Right lobe of liver (tissue), 6 donors: ENCODE measurements at regions not wholly inside any gene's neighbourhood (a gene's known extent, or its start where the extent isn't known, plus 50 kb on each side); places are given as distances from the start of the nearest gene placed in this dataset.
"Not testable (repeated sequence)": the region's sequence is repeated elsewhere in the genome, so short reads cannot be mapped to it uniquely, and the experiment has no call there.

Experiments
- ATAC-seq, 4 donors: fragments of 200-7000 bp; cut with Tn5 transposase; one replicate each; pipeline ENCODE4 v1.9.1; 2020; ENCODE audit warnings: mild to moderate bottlenecking in 4 of 4, moderate library complexity in 4 of 4
- DNase-seq, 3 donors: peaks; one replicate each; pipeline ENCODE4 v3.0.0-alpha.2; 2020
- H3K27ac ChIP-seq, 3 donors: fragments of 200-600 bp; one replicate each; pipeline ENCODE4 v1.8.0; 2022
- H3K27me3 ChIP-seq, 2 donors: fragments of 200-600 bp; one replicate each; pipeline ENCODE4 v1.8.0; 2022
- H3K36me3 ChIP-seq, 4 donors: fragments of 200-600 bp; sonication (generic) in 1 of 4; one replicate each; pipeline versions ENCODE4 v1.5.1 to v1.8.0; 2017 to 2022; ENCODE audit warnings: control low read depth in 1 of 4
- H3K4me1 ChIP-seq, 4 donors: fragments of 200-600 bp; sonication (generic) in 1 of 4; one replicate each; pipeline versions ENCODE4 v1.5.1 to v1.8.0; 2017 to 2022; ENCODE audit warnings: control low read depth in 1 of 4
- H3K4me3 ChIP-seq, 3 donors: fragments of 200-600 bp; one replicate each; pipeline ENCODE4 v1.8.0; 2022
- H3K9me3 ChIP-seq, 4 donors: fragments of 200-600 bp; sonication (generic) in 1 of 4; one replicate each; pipeline versions ENCODE4 v1.5.1 to v1.8.0; 2017 to 2022; ENCODE audit warnings: control low read depth in 1 of 4
- CTCF ChIP-seq, 4 donors: fragments of 200-600 bp in 3 of 4; fragments of 450-650 bp in 1 of 4; IDR thresholded peaks; one replicate each; pipeline versions ENCODE4 v1.5.1 to v1.8.0; 2016 to 2022; ENCODE audit warnings: antibody characterized with exemption in 4 of 4, mild to moderate bottlenecking in 2 of 4
- POLR2A ChIP-seq: fragments of 450-650 bp; IDR thresholded peaks from one replicate; pipeline ENCODE4 v1.6.1; 2017; ENCODE audit warnings: antibody characterized with exemption, mild to moderate bottlenecking
- WGBS: methylation state at CpG from one replicate; pipeline ENCODE4 v1.1.6; 2018; ENCODE audit warnings: low coverage, low lambda C conversion rate; ENCODE audit not compliant: insufficient coverage; ENCODE audit errors: missing lambda C conversion rate; 5-methylcytosine and 5-hydroxymethylcytosine counted together
- intact Hi-C, 2 donors: fragments of 100-400 bp; cut with DNase I; formaldehyde crosslinking; loops; one replicate each; pipeline versions ENCODE4 v1.11.2 to v1.14.1; 2022
- donor health status: DM: no; HTN: yes; CAD: no.
- donor health status: DM: no; HTN: no; CAD: no.
- donor health status: DM: no; HTN: no; CAD: no.
- donor health status: DM: no; HTN: yes; CAD: no.
- donor health status: DM: no; HTN: yes; CAD: no.

- DNase-seq (no peak), ATAC-seq (no peak)
- Histone ChIP-seq H3K36me3 (no peaks in the 10 kb centered on the region), H3K4me3 (no peak overlapping the region), H3K4me1 (no peaks in the 10 kb centered on the region), H3K27ac (no peak overlapping the region), H3K27me3 (no peaks in the 10 kb centered on the region), H3K9me3 (no peaks in the 10 kb centered on the region)
- 30% methylated on average over 1 of the region's 1 CpG for WGBS
- intact Hi-C loops = no loop called here
- TF ChIP-seq POLR2A (no peak), CTCF (IDR thresholded peaks at IDR 0.05) (no peak)
Measured at GRCh38 chr2:219875036-219875435, 247.6 kb downstream of the SLC4A3 start.

- WGBS = 77% methylated on average over 3 of the region's 3 CpGs
- H3K9me3 ChIP-seq, ATAC-seq, H3K27ac ChIP-seq, DNase-seq, intact Hi-C loops, H3K4me1 ChIP-seq, H3K4me3 ChIP-seq, H3K36me3 ChIP-seq, H3K27me3 ChIP-seq: not testable (repeated sequence)
Measured at GRCh38 chr2:219875986-219876385, 248.6 kb downstream of the SLC4A3 start.

GRCh38 chr2:219876931-219877330 lies 249.5 kb downstream of the SLC4A3 start:
- ATAC-seq = no peak
- H3K4me3 ChIP-seq = no peak overlapping the region
- TF ChIP-seq CTCF (IDR thresholded peaks at IDR 0.05) = no peak
- TF ChIP-seq POLR2A = no peak

GRCh38 chr2:219877728-219878127 lies 250.3 kb downstream of the SLC4A3 start:
- Histone ChIP-seq H3K4me3 (no peak overlapping the region), H3K36me3 (no peaks in the 10 kb centered on the region), H3K9me3 (no peaks in the 10 kb centered on the region), H3K27ac (no peak overlapping the region), H3K27me3 (no peaks in the 10 kb centered on the region), H3K4me1 (no peaks in the 10 kb centered on the region)
- intact Hi-C loops = no loop called here
- WGBS = 28% methylated on average over 5 of the region's 5 CpGs
- DNase-seq (no peak), ATAC-seq (no peak)
- no peak for TF ChIP-seq CTCF (IDR thresholded peaks at IDR 0.05)
- TF ChIP-seq POLR2A = no peak

More at GRCh38 chr2:219876931-219877330, 249.5 kb downstream of the SLC4A3 start:
- intact Hi-C loops = no loop called here
- Histone ChIP-seq H3K27ac (no peak overlapping the region), H3K9me3 (no peaks in the 10 kb centered on the region), H3K4me1 (no peaks in the 10 kb centered on the region), H3K27me3 (no peaks in the 10 kb centered on the region), H3K36me3 (no peaks in the 10 kb centered on the region)
- WGBS = 74% methylated on average over 4 of the region's 4 CpGs
- DNase-seq = no peak

- TF ChIP-seq CTCF (IDR thresholded peaks at IDR 0.05) (no peak), POLR2A (no peak)
- DNase-seq = no peak
- ATAC-seq = no peak
- Histone ChIP-seq H3K9me3 (no peaks in the 10 kb centered on the region), H3K27ac (no peak overlapping the region), H3K4me1 (no peaks in the 10 kb centered on the region), H3K36me3 (no peaks in the 10 kb centered on the region), H3K4me3 (no peak overlapping the region), H3K27me3 (no peaks in the 10 kb centered on the region)
- intact Hi-C loops = no loop called here
- 61% methylated on average over 4 of the region's 5 CpGs for WGBS
Measured at GRCh38 chr2:219878516-219878915, 251.1 kb downstream of the SLC4A3 start.
